CD4-positive, alpha-beta T cell (primary cell): ENCODE measurements at regions not wholly inside any gene's neighbourhood (a gene's known extent, or its start where the extent isn't known, plus 50 kb on each side); places are given as distances from the start of the nearest gene placed in this dataset.

ENCODE experiments used
- ATAC-seq: fragments of 200-7000 bp; cut with Tn5 transposase; one replicate; pipeline ENCODE4 v1.10.0; 2022; ENCODE audit warnings: mild to moderate bottlenecking; ENCODE audit not compliant: poor library complexity
- CTCF ChIA-PET: fragments of 350-600 bp; sonication (Branson Sonifier 250); formaldehyde crosslinking; loops from one replicate; lab custom pipeline; 2021; ENCODE audit warnings: antibody characterized with exemption, inconsistent platforms; lab: Charles Lee
- POLR2A ChIA-PET: fragments of 350-600 bp; sonication (Branson Sonifier 250); formaldehyde crosslinking; loops from one replicate; lab custom pipeline; 2021; ENCODE audit warnings: antibody characterized with exemption, inconsistent platforms; lab: Charles Lee
- DNase-seq, 14 experiments: peaks; one replicate each; pipeline ENCODE4 v3.0.0-alpha.2; 2013 to 2020; ENCODE audit warnings: mixed read lengths in 2 of 14
- H3K27ac ChIP-seq, 2 donors: one replicate each; pipeline versions ENCODE4 v1.5.1 to v1.7.0; 2013; ENCODE audit warnings: low read length in 2 of 2, low read depth in 1 of 2, mild to moderate bottlenecking in 1 of 2
- H3K27me3 ChIP-seq, 2 experiments: 1 replicate in 1 of 2; 2 replicates in 1 of 2; pipeline versions ENCODE4 v1.6.1 to v1.7.0; 2013; ENCODE audit warnings: low read length in 2 of 2, control low read depth in 1 of 2, mild to moderate bottlenecking in 1 of 2, moderate library complexity in 1 of 2; ENCODE audit not compliant: insufficient read depth in 2 of 2, control insufficient read depth in 1 of 2
- H3K36me3 ChIP-seq: one replicate; pipeline ENCODE4 v1.6.1; 2013; ENCODE audit warnings: low read length, control low read depth; ENCODE audit not compliant: insufficient read depth
- H3K4me1 ChIP-seq: one replicate; pipeline ENCODE4 v1.6.1; 2013; ENCODE audit warnings: low read length, control low read depth; ENCODE audit not compliant: insufficient read depth
- H3K4me3 ChIP-seq: one replicate; pipeline ENCODE4 v1.5.1; 2013; ENCODE audit warnings: mild to moderate bottlenecking, low read length, moderate library complexity
- H3K9me3 ChIP-seq, 2 experiments: 1 replicate in 1 of 2; 2 replicates in 1 of 2; pipeline versions ENCODE4 v1.6.1 to v1.7.0; 2013; ENCODE audit warnings: low read length in 2 of 2, mild to moderate bottlenecking in 2 of 2, control low read depth in 1 of 2, moderate library complexity in 1 of 2; ENCODE audit not compliant: control insufficient read depth in 1 of 2, insufficient read depth in 1 of 2
- H3K27ac Mint-ChIP-seq: one replicate; pipeline ENCODE4 v1.8.0; 2020; ENCODE audit warnings: mixed read lengths
- H3K27me3 Mint-ChIP-seq: one replicate; pipeline ENCODE4 v1.8.0; 2021; ENCODE audit warnings: mixed read lengths
- H3K36me3 Mint-ChIP-seq: one replicate; pipeline ENCODE4 v1.8.0; 2021; ENCODE audit warnings: low read depth, mixed read lengths
- H3K4me1 Mint-ChIP-seq: one replicate; pipeline ENCODE4 v1.8.0; 2021; ENCODE audit warnings: low read depth, mixed read lengths
- H3K4me3 Mint-ChIP-seq: one replicate; pipeline ENCODE4 v1.8.0; 2020; ENCODE audit warnings: mild to moderate bottlenecking, mixed read lengths
- H3K9me3 Mint-ChIP-seq: one replicate; pipeline ENCODE4 v1.8.0; 2020; ENCODE audit warnings: mixed read lengths
- intact Hi-C, 2 experiments: fragments of 100-400 bp; cut with DNase I in 1 of 2; cut with micrococcal nuclease in 1 of 2; formaldehyde crosslinking; loops; one replicate each; pipeline versions ENCODE4 v1.15.1 to v1.9.0; 2023 to 2025; cut with DNase I, micrococcal nuclease
- TF ChIP-seq, protein P1 (sequence below): fragments of 200-600 bp; IDR thresholded peaks from one replicate; pipeline ENCODE4 v1.8.0; 2022; ENCODE audit warnings: antibody characterized with exemption, mild to moderate bottlenecking

DNA sequence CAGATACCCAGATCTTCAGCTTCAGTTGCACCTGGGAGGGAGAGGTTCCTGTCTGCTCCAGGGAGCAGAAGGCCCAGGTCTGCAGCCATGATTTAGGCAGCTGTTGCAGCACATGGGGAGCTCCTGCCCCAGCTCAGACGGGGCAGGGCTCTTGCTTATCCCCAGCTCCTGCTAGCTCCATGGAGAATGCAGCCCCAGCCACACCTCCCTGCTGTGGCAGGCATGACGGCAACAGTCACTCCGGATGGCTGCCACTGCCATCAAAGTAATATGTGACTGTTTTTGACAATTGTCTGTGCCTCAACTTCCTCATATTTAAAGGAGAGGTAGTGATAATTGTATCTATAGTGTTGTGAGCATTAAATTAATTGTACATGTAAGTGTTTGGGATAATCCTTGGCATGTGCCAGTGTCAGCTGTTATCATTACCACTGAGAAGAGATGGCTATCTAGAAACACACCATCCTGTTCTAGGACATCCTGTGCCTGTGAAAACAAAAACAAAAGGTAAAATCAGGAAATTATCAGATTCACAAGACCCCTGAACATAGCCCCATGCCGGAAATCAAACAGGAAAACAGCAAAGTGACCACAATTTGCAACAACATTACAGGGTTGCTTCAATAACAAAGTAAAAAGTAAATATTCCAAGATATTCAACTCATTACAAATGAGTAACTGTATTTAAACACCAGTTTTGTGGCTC, 1048.8 kb upstream of the ACO1 start:
- H3K27ac ChIP-seq: peak overlapping the region in 1 of 2 donors; percentile 55

DNA sequence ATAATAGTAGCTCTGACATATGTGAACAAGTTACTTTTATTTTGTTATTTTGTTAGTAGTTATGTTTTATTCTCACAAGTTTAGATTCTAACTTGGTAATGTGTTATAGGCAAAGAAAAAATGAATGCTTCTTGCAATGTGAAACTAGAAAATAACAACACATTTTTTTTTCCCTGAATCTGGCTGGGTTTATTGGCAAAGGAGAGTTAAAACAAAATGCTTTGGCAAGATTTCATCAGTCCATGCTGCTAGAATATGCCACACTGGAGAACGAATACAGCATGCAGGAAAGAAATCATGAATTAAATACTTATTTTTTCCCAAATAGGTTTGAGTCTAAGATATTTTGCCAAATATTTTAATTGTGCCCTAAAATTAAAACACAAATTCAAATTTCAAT, 1048.1 kb upstream of the ACO1 start:
- Histone ChIP-seq H3K4me1 (peaks cover 19% of the 10 kb centered on the region), H3K27me3 (no peaks in the 10 kb centered on the region), H3K36me3 (no peaks in the 10 kb centered on the region), H3K27ac (peak overlapping the region in 1 of 2 donors; percentile 4), H3K4me3 (no peak overlapping the region), H3K9me3 (peaks cover 7 to 13% of the 10 kb centered on the region in 2 experiments)
- Mint-ChIP-seq H3K36me3 (peaks cover 14% of the 10 kb centered on the region), H3K4me1 (peaks cover 20% of the 10 kb centered on the region), H3K27me3 (no peaks in the 10 kb centered on the region), H3K9me3 (peaks cover 2% of the 10 kb centered on the region), H3K27ac (peak overlapping the region; percentile 60), H3K4me3 (peak overlapping the region; percentile 13)
- TF ChIP-seq, protein P1, sequence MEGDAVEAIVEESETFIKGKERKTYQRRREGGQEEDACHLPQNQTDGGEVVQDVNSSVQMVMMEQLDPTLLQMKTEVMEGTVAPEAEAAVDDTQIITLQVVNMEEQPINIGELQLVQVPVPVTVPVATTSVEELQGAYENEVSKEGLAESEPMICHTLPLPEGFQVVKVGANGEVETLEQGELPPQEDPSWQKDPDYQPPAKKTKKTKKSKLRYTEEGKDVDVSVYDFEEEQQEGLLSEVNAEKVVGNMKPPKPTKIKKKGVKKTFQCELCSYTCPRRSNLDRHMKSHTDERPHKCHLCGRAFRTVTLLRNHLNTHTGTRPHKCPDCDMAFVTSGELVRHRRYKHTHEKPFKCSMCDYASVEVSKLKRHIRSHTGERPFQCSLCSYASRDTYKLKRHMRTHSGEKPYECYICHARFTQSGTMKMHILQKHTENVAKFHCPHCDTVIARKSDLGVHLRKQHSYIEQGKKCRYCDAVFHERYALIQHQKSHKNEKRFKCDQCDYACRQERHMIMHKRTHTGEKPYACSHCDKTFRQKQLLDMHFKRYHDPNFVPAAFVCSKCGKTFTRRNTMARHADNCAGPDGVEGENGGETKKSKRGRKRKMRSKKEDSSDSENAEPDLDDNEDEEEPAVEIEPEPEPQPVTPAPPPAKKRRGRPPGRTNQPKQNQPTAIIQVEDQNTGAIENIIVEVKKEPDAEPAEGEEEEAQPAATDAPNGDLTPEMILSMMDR: no peak
- intact Hi-C loops: no loop called here
- ATAC-seq (no peak), DNase-seq (no peak)
- CTCF ChIA-PET: no interaction called here
- POLR2A ChIA-PET: interaction anchor here (1.5 to 2.1 kb wide), 3 partner anchors 11 to 12 kb away, joined by 3 to 15 read pairs (median 6); no protein-coding TSS in a partner anchor

More for the DNA sequence above, 1048.8 kb upstream of the ACO1 start:
- Mint-ChIP-seq H3K4me3 (peak overlapping the region; percentile 13), H3K9me3 (peaks cover 2% of the 10 kb centered on the region), H3K36me3 (peaks cover 14% of the 10 kb centered on the region), H3K27me3 (no peaks in the 10 kb centered on the region), H3K4me1 (peaks cover 20% of the 10 kb centered on the region), H3K27ac (peak overlapping the region; percentile 60)
- TF ChIP-seq, protein P1: no peak
- intact Hi-C loops: no loop called here
- Histone ChIP-seq H3K4me1 (peaks cover 19% of the 10 kb centered on the region), H3K9me3 (peaks cover 7 to 13% of the 10 kb centered on the region in 2 experiments), H3K36me3 (no peaks in the 10 kb centered on the region), H3K27me3 (no peaks in the 10 kb centered on the region), H3K4me3 (no peak overlapping the region)
- ATAC-seq (peak; percentile 34), DNase-seq (peak in 2 of 14 experiments; percentile 9 to 70)
- ChIA-PET CTCF (no interaction called here), POLR2A (interaction anchor here (1.5 to 2.1 kb wide), 3 partner anchors 11 to 12 kb away, joined by 3 to 15 read pairs (median 6); no protein-coding TSS in a partner anchor)

DNA sequence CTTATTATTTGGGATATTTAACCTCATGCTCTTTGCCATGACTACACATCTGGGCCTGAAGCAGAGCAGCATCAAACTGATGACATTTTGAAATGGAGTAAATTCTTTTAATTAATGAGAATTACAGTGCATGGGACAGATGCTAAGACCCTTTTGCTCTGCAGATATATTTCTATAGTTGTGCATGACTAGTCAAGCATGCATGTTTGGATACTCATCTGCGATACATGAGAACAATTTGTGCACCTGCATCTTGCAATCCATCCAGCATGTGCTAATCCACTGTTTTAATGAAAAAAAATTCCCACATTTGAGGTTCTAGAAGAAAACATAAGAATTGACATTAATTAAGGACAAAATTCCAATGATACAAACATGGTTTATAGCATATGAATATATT, 1047.6 kb upstream of the ACO1 start:
- TF ChIP-seq, protein P1: no peak
- Histone ChIP-seq H3K9me3 (peaks cover 7 to 13% of the 10 kb centered on the region in 2 experiments), H3K36me3 (no peaks in the 10 kb centered on the region), H3K27ac (peak overlapping the region in 1 of 2 donors; percentile 4), H3K4me3 (no peak overlapping the region), H3K4me1 (peaks cover 19% of the 10 kb centered on the region), H3K27me3 (no peaks in the 10 kb centered on the region)
- H3K9me3 Mint-ChIP-seq: peaks cover 2% of the 10 kb centered on the region
- H3K27me3 Mint-ChIP-seq: no peaks in the 10 kb centered on the region
- H3K27ac Mint-ChIP-seq: peak overlapping the region; percentile 60
- ChIA-PET CTCF (no interaction called here), POLR2A (interaction anchor here (1.5 to 2.1 kb wide), 2 partner anchors 11 to 12 kb away, joined by 3 to 15 read pairs; no protein-coding TSS in a partner anchor)
- ATAC-seq (no peak), DNase-seq (no peak)
- H3K36me3 Mint-ChIP-seq: peaks cover 14% of the 10 kb centered on the region
- peaks cover 20% of the 10 kb centered on the region for H3K4me1 Mint-ChIP-seq
- intact Hi-C loops: no loop called here
- H3K4me3 Mint-ChIP-seq: no peak overlapping the region
